LNCaP clone FGC (cell line): ENCODE measurements at regions not wholly inside any gene's neighbourhood (a gene's known extent, or its start where the extent isn't known, plus 50 kb on each side); places are given as distances from the start of the nearest gene placed in this dataset.

Experiments used
- DNase-seq: peaks from one replicate; pipeline ENCODE4 v3.0.0-alpha.2; 2011; ENCODE audit warnings: low read depth
- H3K4me3 ChIP-seq: 2 replicates; pipeline ENCODE4 v1.5.1; 2011; ENCODE audit warnings: mild to moderate bottlenecking, low read depth, low read length, control low read depth
- CTCF ChIP-seq: IDR thresholded peaks from 2 replicates; pipeline ENCODE4 v1.5.1; 2012; ENCODE audit warnings: mild to moderate bottlenecking; ENCODE audit not compliant: control insufficient read depth, insufficient read depth; ENCODE audit errors: extremely low read depth

GRCh38 chr16:51450909-51451308 lies 299.8 kb upstream of the SALL1 start:
- no peak for DNase-seq
- TF ChIP-seq CTCF: no peak
- no peak overlapping the region for H3K4me3 ChIP-seq

GRCh38 chr16:51450376-51450775 lies 299.3 kb upstream of the SALL1 start:
- no peak for DNase-seq
- TF ChIP-seq CTCF: no peak
- no peak overlapping the region for H3K4me3 ChIP-seq

- DNase-seq: no peak
- no peak overlapping the region for H3K4me3 ChIP-seq
- TF ChIP-seq CTCF: no peak
These were observed 298.4 kb upstream of the SALL1 start for GRCh38 chr16:51449441-51449840.

- no peak for DNase-seq
- H3K4me3 ChIP-seq: no peak overlapping the region
- TF ChIP-seq CTCF: no peak
These were observed 294.2 kb upstream of the SALL1 start for GRCh38 chr16:51445250-51445649.

GRCh38 chr16:51443934-51444333 lies 292.9 kb upstream of the SALL1 start:
- no peak for TF ChIP-seq CTCF
- H3K4me3 ChIP-seq: no peak overlapping the region
- no peak for DNase-seq

- DNase-seq: no peak
- H3K4me3 ChIP-seq: no peak overlapping the region
- no peak for TF ChIP-seq CTCF
These were observed 291.2 kb upstream of the SALL1 start for GRCh38 chr16:51442141-51442870.

- no peak for DNase-seq
- TF ChIP-seq CTCF: no peak
- no peak overlapping the region for H3K4me3 ChIP-seq
These were observed 289.2 kb upstream of the SALL1 start for GRCh38 chr16:51440131-51440889.
